Stimulated activated CD8-positive, alpha-beta memory T cell treated with anti-CD3 and anti-CD28 coated beads, Interleukin-7, amount 100 ng/mL, for 48 hours (primary cell): ENCODE measurements at regions not wholly inside any gene's neighbourhood (a gene's known extent, or its start where the extent isn't known, plus 50 kb on each side); places are given as distances from the start of the nearest gene placed in this dataset.
"Not testable (repeated sequence)": the region's sequence is repeated elsewhere in the genome, so short reads cannot be mapped to it uniquely, and the experiment has no call there.

Experiments
- DNase-seq, 2 donors: peaks; one replicate each; pipeline ENCODE4 v3.0.0-alpha.2; 2020; ENCODE audit warnings: low read depth in 1 of 2; ENCODE audit errors: extremely low read depth in 1 of 2

- no peak for DNase-seq
Observed at GRCh38 chr16:5971106-5971505, 873.5 kb upstream of the EEF2KMT start.

- DNase-seq: no peak
Observed at GRCh38 chr16:5966004-5966403, 868.4 kb upstream of the EEF2KMT start.

- DNase-seq: no peak
Observed at GRCh38 chr16:5965321-5965720, 867.7 kb upstream of the EEF2KMT start.

- no peak for DNase-seq
Observed at GRCh38 chr16:5951486-5951885, 853.9 kb upstream of the EEF2KMT start.

- no peak for DNase-seq
Observed at GRCh38 chr16:5944971-5945370, 847.4 kb upstream of the EEF2KMT start.

GRCh38 chr16:5938607-5939006 lies 841.0 kb upstream of the EEF2KMT start:
- DNase-seq: no peak

GRCh38 chr16:5932906-5933305 lies 835.3 kb upstream of the EEF2KMT start:
- no peak for DNase-seq

- DNase-seq: no peak
Observed at GRCh38 chr16:5928476-5929065, 831.0 kb upstream of the EEF2KMT start.

- no peak for DNase-seq
Observed at GRCh38 chr16:5925850-5926249, 828.3 kb upstream of the EEF2KMT start.

- no peak for DNase-seq
Observed at GRCh38 chr16:5922686-5923085, 825.1 kb upstream of the EEF2KMT start.

GRCh38 chr16:5918567-5919130 lies 821.1 kb upstream of the EEF2KMT start:
- DNase-seq: no peak

GRCh38 chr16:5917436-5918195 lies 820.0 kb upstream of the EEF2KMT start:
- no peak for DNase-seq

- no peak for DNase-seq
Observed at GRCh38 chr16:5916711-5917191, 819.2 kb upstream of the EEF2KMT start.

GRCh38 chr16:5911241-5911640 lies 813.6 kb upstream of the EEF2KMT start:
- DNase-seq: no peak

- not testable (repeated sequence) for DNase-seq
Observed at GRCh38 chr16:5909556-5909955, 812.0 kb upstream of the EEF2KMT start.

GRCh38 chr16:5907544-5907943 lies 809.9 kb upstream of the EEF2KMT start:
- no peak for DNase-seq

- DNase-seq: no peak
Observed at GRCh38 chr16:5906351-5906750, 808.8 kb upstream of the EEF2KMT start.

- no peak for DNase-seq
Observed at GRCh38 chr16:5905935-5906334, 808.3 kb upstream of the EEF2KMT start.

GRCh38 chr16:5903832-5904231 lies 806.2 kb upstream of the EEF2KMT start:
- DNase-seq: no peak

- DNase-seq: no peak
Observed at GRCh38 chr16:5903153-5903552, 805.6 kb upstream of the EEF2KMT start.

GRCh38 chr16:5900046-5900445 lies 802.5 kb upstream of the EEF2KMT start:
- DNase-seq: no peak

- no peak for DNase-seq
Observed at GRCh38 chr16:5895976-5896375, 798.4 kb upstream of the EEF2KMT start.
